ENCODE measurements at regions not wholly inside any gene's neighbourhood (a gene's known extent, or its start where the extent isn't known, plus 50 kb on each side); places are given as distances from the start of the nearest gene placed in this dataset.
"Not testable (repeated sequence)": the region's sequence is repeated elsewhere in the genome, so short reads cannot be mapped to it uniquely, and the experiment has no call there.

GRCh38 chr4:126895988-126896570, 736.7 kb upstream of the INTU start:
- no peaks in the 10 kb centered on the region for H3K4me1 ChIP-seq (ENCODE audit: insufficient read depth, low read length)
- H3K9me3 ChIP-seq (ENCODE audit: insufficient read depth, low read depth, low read length), result peaks cover 17% of the 10 kb centered on the region
- H3K27ac ChIP-seq (ENCODE audit: low read length), result no peak overlapping the region
- H3K4me3 ChIP-seq (ENCODE audit: low read length), result no peak overlapping the region
- H3K27me3 ChIP-seq (ENCODE audit: insufficient read depth, low read length), result no peaks in the 10 kb centered on the region
- no peak overlapping the region for H3K9ac ChIP-seq (ENCODE audit: low read depth, low read length)
- no peaks in the 10 kb centered on the region for H3K36me3 ChIP-seq (ENCODE audit: insufficient read depth, low read depth, low read length)

GRCh38 chr4:126897038-126897437, 735.7 kb upstream of the INTU start:
- no peaks in the 10 kb centered on the region for H3K4me1 ChIP-seq (ENCODE audit: insufficient read depth, low read length)
- no peaks in the 10 kb centered on the region for H3K27me3 ChIP-seq (ENCODE audit: insufficient read depth, low read length)
- no peak overlapping the region for H3K4me3 ChIP-seq (ENCODE audit: low read length)
- H3K27ac ChIP-seq (ENCODE audit: low read length), result no peak overlapping the region
- H3K9ac ChIP-seq (ENCODE audit: low read depth, low read length), result no peak overlapping the region
- H3K36me3 ChIP-seq (ENCODE audit: insufficient read depth, low read depth, low read length), result no peaks in the 10 kb centered on the region
- peaks cover 17% of the 10 kb centered on the region for H3K9me3 ChIP-seq (ENCODE audit: insufficient read depth, low read depth, low read length)

- H3K9ac ChIP-seq (ENCODE audit: low read depth, low read length), result no peak overlapping the region
- H3K9me3 ChIP-seq (ENCODE audit: insufficient read depth, low read depth, low read length), result peaks cover 17% of the 10 kb centered on the region
- H3K27me3 ChIP-seq (ENCODE audit: insufficient read depth, low read length), result no peaks in the 10 kb centered on the region
- no peak overlapping the region for H3K4me3 ChIP-seq (ENCODE audit: low read length)
- H3K27ac ChIP-seq (ENCODE audit: low read length), result no peak overlapping the region
- no peaks in the 10 kb centered on the region for H3K36me3 ChIP-seq (ENCODE audit: insufficient read depth, low read depth, low read length)
- H3K4me1 ChIP-seq (ENCODE audit: insufficient read depth, low read length), result no peaks in the 10 kb centered on the region
These were observed 733.9 kb upstream of the INTU start for GRCh38 chr4:126898815-126899214.

- Histone ChIP-seq H3K9me3 (ENCODE audit: insufficient read depth, low read depth, low read length) (peaks cover 17% of the 10 kb centered on the region), H3K9ac (ENCODE audit: low read depth, low read length) (no peak overlapping the region), H3K36me3 (ENCODE audit: insufficient read depth, low read depth, low read length) (no peaks in the 10 kb centered on the region), H3K27ac (ENCODE audit: low read length) (no peak overlapping the region), H3K27me3 (ENCODE audit: insufficient read depth, low read length) (no peaks in the 10 kb centered on the region), H3K4me1 (ENCODE audit: insufficient read depth, low read length) (no peaks in the 10 kb centered on the region), H3K4me3 (ENCODE audit: low read length) (no peak overlapping the region)
These were observed 733.4 kb upstream of the INTU start for GRCh38 chr4:126899331-126899801.

- H3K27ac ChIP-seq (ENCODE audit: low read length), result no peak overlapping the region
- no peaks in the 10 kb centered on the region for H3K9me3 ChIP-seq (ENCODE audit: insufficient read depth, low read depth, low read length)
- H3K27me3 ChIP-seq (ENCODE audit: insufficient read depth, low read length), result no peaks in the 10 kb centered on the region
- H3K9ac ChIP-seq (ENCODE audit: low read depth, low read length), result no peak overlapping the region
- H3K4me3 ChIP-seq (ENCODE audit: low read length), result no peak overlapping the region
- H3K4me1 ChIP-seq (ENCODE audit: insufficient read depth, low read length), result no peaks in the 10 kb centered on the region
- H3K36me3 ChIP-seq (ENCODE audit: insufficient read depth, low read depth, low read length), result no peaks in the 10 kb centered on the region
These were observed 726.3 kb upstream of the INTU start for GRCh38 chr4:126906466-126906865.

GRCh38 chr4:126907389-126907788, 725.4 kb upstream of the INTU start:
- Histone ChIP-seq H3K9me3 (ENCODE audit: insufficient read depth, low read depth, low read length) (no peaks in the 10 kb centered on the region), H3K4me1 (ENCODE audit: insufficient read depth, low read length) (no peaks in the 10 kb centered on the region), H3K36me3 (ENCODE audit: insufficient read depth, low read depth, low read length) (no peaks in the 10 kb centered on the region), H3K27me3 (ENCODE audit: insufficient read depth, low read length) (no peaks in the 10 kb centered on the region), H3K4me3 (ENCODE audit: low read length) (no peak overlapping the region), H3K9ac (ENCODE audit: low read depth, low read length) (no peak overlapping the region), H3K27ac (ENCODE audit: low read length) (no peak overlapping the region)

- no peaks in the 10 kb centered on the region for H3K4me1 ChIP-seq (ENCODE audit: insufficient read depth, low read length)
- no peak overlapping the region for H3K27ac ChIP-seq (ENCODE audit: low read length)
- no peaks in the 10 kb centered on the region for H3K36me3 ChIP-seq (ENCODE audit: insufficient read depth, low read depth, low read length)
- no peak overlapping the region for H3K4me3 ChIP-seq (ENCODE audit: low read length)
- H3K27me3 ChIP-seq (ENCODE audit: insufficient read depth, low read length), result no peaks in the 10 kb centered on the region
- H3K9ac ChIP-seq (ENCODE audit: low read depth, low read length), result no peak overlapping the region
- H3K9me3 ChIP-seq (ENCODE audit: insufficient read depth, low read depth, low read length), result no peaks in the 10 kb centered on the region
These were observed 716.6 kb upstream of the INTU start for GRCh38 chr4:126916049-126916625.

GRCh38 chr4:126916626-126917140, 716.1 kb upstream of the INTU start:
- Histone ChIP-seq H3K27ac (ENCODE audit: low read length) (no peak overlapping the region), H3K9me3 (ENCODE audit: insufficient read depth, low read depth, low read length) (no peaks in the 10 kb centered on the region), H3K9ac (ENCODE audit: low read depth, low read length) (no peak overlapping the region)

GRCh38 chr4:126922328-126922938, 710.3 kb upstream of the INTU start:
- not testable (repeated sequence) for H3K4me3 ChIP-seq (ENCODE audit: low read length)

More at GRCh38 chr4:126916626-126917140, 716.1 kb upstream of the INTU start:
- Histone ChIP-seq H3K4me1 (ENCODE audit: insufficient read depth, low read length) (no peaks in the 10 kb centered on the region), H3K36me3 (ENCODE audit: insufficient read depth, low read depth, low read length) (no peaks in the 10 kb centered on the region), H3K4me3 (ENCODE audit: low read length) (no peak overlapping the region), H3K27me3 (ENCODE audit: insufficient read depth, low read length) (no peaks in the 10 kb centered on the region)

GRCh38 chr4:126924237-126924636, 708.5 kb upstream of the INTU start:
- Histone ChIP-seq H3K27ac (ENCODE audit: low read length) (no peak overlapping the region), H3K36me3 (ENCODE audit: insufficient read depth, low read depth, low read length) (no peaks in the 10 kb centered on the region), H3K27me3 (ENCODE audit: insufficient read depth, low read length) (no peaks in the 10 kb centered on the region), H3K9ac (ENCODE audit: low read depth, low read length) (no peak overlapping the region), H3K4me1 (ENCODE audit: insufficient read depth, low read length) (no peaks in the 10 kb centered on the region), H3K9me3 (ENCODE audit: insufficient read depth, low read depth, low read length) (no peaks in the 10 kb centered on the region; the same call in 1 of the 2 replicates), H3K4me3 (ENCODE audit: low read length) (no peak overlapping the region)

More at GRCh38 chr4:126922328-126922938, 710.3 kb upstream of the INTU start:
- H3K36me3 ChIP-seq (ENCODE audit: insufficient read depth, low read depth, low read length); H3K9ac ChIP-seq (ENCODE audit: low read depth, low read length); H3K4me1 ChIP-seq (ENCODE audit: insufficient read depth, low read length); H3K27ac ChIP-seq (ENCODE audit: low read length); H3K27me3 ChIP-seq (ENCODE audit: insufficient read depth, low read length); H3K9me3 ChIP-seq (ENCODE audit: insufficient read depth, low read depth, low read length): not testable (repeated sequence)

- H3K9me3 ChIP-seq (ENCODE audit: insufficient read depth, low read depth, low read length); H3K9ac ChIP-seq (ENCODE audit: low read depth, low read length); H3K36me3 ChIP-seq (ENCODE audit: insufficient read depth, low read depth, low read length); H3K27ac ChIP-seq (ENCODE audit: low read length); H3K4me3 ChIP-seq (ENCODE audit: low read length); H3K4me1 ChIP-seq (ENCODE audit: insufficient read depth, low read length); H3K27me3 ChIP-seq (ENCODE audit: insufficient read depth, low read length): not testable (repeated sequence)
These were observed 702.7 kb upstream of the INTU start for GRCh38 chr4:126930059-126930458.

GRCh38 chr4:126935801-126936200, 697.0 kb upstream of the INTU start:
- H3K9me3 ChIP-seq (ENCODE audit: insufficient read depth, low read depth, low read length), result no peaks in the 10 kb centered on the region
- H3K27ac ChIP-seq (ENCODE audit: low read length), result no peak overlapping the region
- no peaks in the 10 kb centered on the region for H3K4me1 ChIP-seq (ENCODE audit: insufficient read depth, low read length)
- H3K36me3 ChIP-seq (ENCODE audit: insufficient read depth, low read depth, low read length), result no peaks in the 10 kb centered on the region
- H3K9ac ChIP-seq (ENCODE audit: low read depth, low read length), result no peak overlapping the region
- H3K4me3 ChIP-seq (ENCODE audit: low read length), result no peak overlapping the region
- no peaks in the 10 kb centered on the region for H3K27me3 ChIP-seq (ENCODE audit: insufficient read depth, low read length)

Data from iPS-20b (cell line).